Keratinocyte (primary cell): ENCODE measurements at regions not wholly inside any gene's neighbourhood (a gene's known extent, or its start where the extent isn't known, plus 50 kb on each side); places are given as distances from the start of the nearest gene placed in this dataset.

ENCODE experiments used
- DNase-seq: peaks from one replicate; pipeline ENCODE4 v3.0.0-alpha.2; 2011; ENCODE audit warnings: low read depth, missing footprints, low spot score
- FAIRE-seq: peaks from 2 replicates; lab custom pipeline; 2011; peaks lifted over from hg19 to GRCh38; lab: Jason Lieb, UNC
- H2AFZ ChIP-seq: 2 replicates; pipeline ENCODE4 v1.6.0; 2012; ENCODE audit warnings: low read length, control low read depth, inconsistent platforms; ENCODE audit not compliant: control insufficient read depth
- H3K27ac ChIP-seq: 2 replicates; pipeline ENCODE4 v1.5.1; 2011; ENCODE audit warnings: low read length; ENCODE audit not compliant: control insufficient read depth, insufficient read depth
- H3K27me3 ChIP-seq: 3 replicates; pipeline ENCODE4 v1.6.0; 2011; ENCODE audit warnings: low read length; ENCODE audit not compliant: control insufficient read depth, insufficient read depth; ENCODE audit errors: extremely low read depth
- H3K36me3 ChIP-seq, 2 experiments: 2 replicates in 1 of 2; 3 replicates in 1 of 2; pipeline ENCODE4 v1.5.1; 2011; ENCODE audit warnings: low read length in 2 of 2, mild to moderate bottlenecking in 1 of 2; ENCODE audit not compliant: control insufficient read depth in 2 of 2, insufficient read depth in 2 of 2; ENCODE audit errors: extremely low read depth in 1 of 2
- H3K4me1 ChIP-seq: 3 replicates; pipeline ENCODE4 v1.5.1; 2011; ENCODE audit warnings: low read length; ENCODE audit not compliant: control insufficient read depth, insufficient read depth; ENCODE audit errors: extremely low read depth
- H3K4me2 ChIP-seq: 3 replicates; pipeline ENCODE4 v1.6.0; 2011; ENCODE audit warnings: low read depth, low read length; ENCODE audit not compliant: control insufficient read depth, insufficient read depth; ENCODE audit errors: extremely low read depth
- H3K4me3 ChIP-seq, 3 experiments: fragments of 200-600 bp in 1 of 3; sonication (generic) in 1 of 3; 2 replicates in 2 of 3; 3 replicates in 1 of 3; pipeline ENCODE4 v1.5.1; 2011 to 2016; ENCODE audit warnings: low read length in 3 of 3, mild to moderate bottlenecking in 3 of 3, control low read depth in 2 of 3, inconsistent platforms in 1 of 3, low read depth in 1 of 3, mixed read lengths in 1 of 3, mixed run types in 1 of 3, moderate library complexity in 1 of 3; ENCODE audit not compliant: control insufficient read depth in 2 of 3, insufficient read depth in 2 of 3; ENCODE audit errors: extremely low read depth in 1 of 3
- H3K79me2 ChIP-seq: 2 replicates; pipeline ENCODE4 v1.6.0; 2012; ENCODE audit warnings: low read length; ENCODE audit not compliant: control insufficient read depth, insufficient read depth
- H3K9ac ChIP-seq: 3 replicates; pipeline ENCODE4 v1.6.0; 2011; ENCODE audit warnings: low read length; ENCODE audit not compliant: control insufficient read depth, insufficient read depth; ENCODE audit errors: extremely low read depth
- H3K9me1 ChIP-seq: 3 replicates; pipeline ENCODE4 v1.6.0; 2011; ENCODE audit warnings: low read length; ENCODE audit not compliant: control insufficient read depth, insufficient read depth; ENCODE audit errors: extremely low read depth
- H3K9me3 ChIP-seq: 2 replicates; pipeline ENCODE4 v1.5.1; 2012; ENCODE audit warnings: low read depth, low read length; ENCODE audit not compliant: control insufficient read depth
- H4K20me1 ChIP-seq: 3 replicates; pipeline ENCODE4 v1.6.0; 2011; ENCODE audit warnings: low read length; ENCODE audit not compliant: control insufficient read depth, insufficient read depth; ENCODE audit errors: extremely low read depth
- CTCF ChIP-seq, 3 experiments: IDR thresholded peaks in 1 of 3; conservative IDR thresholded peaks in 1 of 3; optimal IDR thresholded peaks in 1 of 3; 2 replicates in 2 of 3; 3 replicates in 1 of 3; pipeline versions ENCODE3 to v1.5.1; 2011; ENCODE audit warnings: low read length in 3 of 3, mild to moderate bottlenecking in 3 of 3, moderate library complexity in 2 of 3, control low read depth in 1 of 3, inconsistent platforms in 1 of 3; ENCODE audit not compliant: insufficient read depth in 2 of 3; ENCODE audit errors: extremely low read depth in 1 of 3
- EZH2 ChIP-seq: IDR thresholded peaks from one replicate; pipeline ENCODE4 v1.6.1; 2012; ENCODE audit warnings: inconsistent platforms, mild to moderate bottlenecking, low read length, moderate library complexity
- dilution Hi-C: fragments of 300-500 bp; cut with MboI; formaldehyde crosslinking; loops from one replicate; pipeline ENCODE4 v1.7.0; 2020; ENCODE audit warnings: low sequenced_read_pairs; ENCODE audit not compliant: extremely low pct_ligation_motif_present

- Histone ChIP-seq H3K27me3 (no peaks in the 10 kb centered on the region), H4K20me1 (no peaks in the 10 kb centered on the region), H3K4me2 (no peak overlapping the region), H3K27ac (no peak overlapping the region), H3K4me1 (peaks cover 2% of the 10 kb centered on the region), H2AFZ (no peak overlapping the region), H3K9me3 (no peaks in the 10 kb centered on the region), H3K4me3 (no peak overlapping the region), H3K9me1 (no peaks in the 10 kb centered on the region), H3K79me2 (no peaks in the 10 kb centered on the region), H3K9ac (no peak overlapping the region), H3K36me3 (no peaks in the 10 kb centered on the region)
- TF ChIP-seq EZH2, result no peak
- TF ChIP-seq CTCF (optimal IDR thresholded peaks at IDR 0.05 in 1 of 3, IDR thresholded peaks at IDR 0.05 in 1 of 3, conservative IDR thresholded peaks at IDR 0.05 in 1 of 3; ENCODE audit: extremely low read depth in 1 of 3, insufficient read depth in 2 of 3, low read length in 3 of 3), result no peak
- DNase-seq, result no peak
- peak; percentile 44 for FAIRE-seq
- dilution Hi-C loops, result no loop called here
Measured at GRCh38 chr5:124922255-124922975, 176.0 kb upstream of the ZNF608 start.

GRCh38 chr5:124923131-124923530 is 176.7 kb upstream of the ZNF608 start:
- H3K27me3 ChIP-seq, result no peaks in the 10 kb centered on the region
- H3K4me2 ChIP-seq, result no peak overlapping the region
- no peak overlapping the region for H3K4me3 ChIP-seq
- dilution Hi-C loops, result no loop called here
- H2AFZ ChIP-seq, result no peak overlapping the region
- no peaks in the 10 kb centered on the region for H3K36me3 ChIP-seq
- H3K4me1 ChIP-seq, result peaks cover 5% of the 10 kb centered on the region
- no peak for FAIRE-seq
- TF ChIP-seq CTCF (optimal IDR thresholded peaks at IDR 0.05 in 1 of 3, IDR thresholded peaks at IDR 0.05 in 1 of 3, conservative IDR thresholded peaks at IDR 0.05 in 1 of 3; ENCODE audit: extremely low read depth in 1 of 3, insufficient read depth in 2 of 3, low read length in 3 of 3) (no peak), EZH2 (no peak)
- no peaks in the 10 kb centered on the region for H3K9me1 ChIP-seq
- no peak overlapping the region for H3K27ac ChIP-seq
- no peaks in the 10 kb centered on the region for H3K79me2 ChIP-seq
- H4K20me1 ChIP-seq, result no peaks in the 10 kb centered on the region
- DNase-seq, result no peak
- H3K9ac ChIP-seq, result no peak overlapping the region
- H3K9me3 ChIP-seq, result no peaks in the 10 kb centered on the region
